Caco-2 (cell line): ENCODE measurements at regions not wholly inside any gene's neighbourhood (a gene's known extent, or its start where the extent isn't known, plus 50 kb on each side); places are given as distances from the start of the nearest gene placed in this dataset.

Experiments used
- BruUV-seq: library from RNA; stranded (reverse); fragments of 400-500 nt; replicated peaks from 2 replicates; lab custom pipeline; 2021; lab: Mats Ljungman, UMichigan
- CTCF ChIA-PET: fragments of 300-600 bp; sonication (Branson Sonifier 250); formaldehyde crosslinking; loops from one replicate; lab custom pipeline; 2022; ENCODE audit warnings: antibody characterized with exemption; lab: Charles Lee
- POLR2A ChIA-PET: fragments of 300-600 bp; sonication (Branson Sonifier 250); formaldehyde crosslinking; loops from one replicate; lab custom pipeline; 2022; ENCODE audit warnings: antibody characterized with exemption; lab: Charles Lee
- DNase-seq, 2 experiments: peaks; one replicate each; pipeline versions ENCODE4 v3.0.0 to v3.0.0-alpha.2; 2020 to 2022
- H3K27me3 ChIP-seq: replicated peaks from 2 replicates; pipeline ENCODE4 v1.6.0; 2011; ENCODE audit warnings: low read length; ENCODE audit not compliant: control insufficient read depth, insufficient read depth
- H3K36me3 ChIP-seq: 2 replicates; pipeline ENCODE4 v1.5.1; 2011; ENCODE audit warnings: low read length; ENCODE audit not compliant: control insufficient read depth, insufficient read depth
- H3K4me1 ChIP-seq: fragments of 250-450 bp; sonication (Bioruptor Pico); 2 replicates; pipeline ENCODE4 v1.5.1; 2020; ENCODE audit warnings: mild to moderate bottlenecking
- H3K4me3 ChIP-seq: 2 replicates; pipeline ENCODE4 v1.5.1; 2011; ENCODE audit warnings: low read depth, mild to moderate bottlenecking, control low read depth, low read length
- H3K9me3 ChIP-seq: fragments of 250-450 bp; sonication (Bioruptor Pico); 2 replicates; pipeline ENCODE4 v1.5.1; 2020; ENCODE audit warnings: mild to moderate bottlenecking, moderate library complexity
- H3K27ac Mint-ChIP-seq: one replicate; pipeline ENCODE4 v1.8.0; 2022; ENCODE audit warnings: mixed read lengths; ENCODE audit not compliant: unreplicated experiment
- H3K27me3 Mint-ChIP-seq: one replicate; pipeline ENCODE4 v1.8.0; 2022; ENCODE audit warnings: mixed read lengths; ENCODE audit not compliant: insufficient read depth, unreplicated experiment
- H3K36me3 Mint-ChIP-seq: one replicate; pipeline ENCODE4 v1.8.0; 2022; ENCODE audit warnings: mild to moderate bottlenecking, mixed read lengths; ENCODE audit not compliant: insufficient read depth, unreplicated experiment
- H3K4me1 Mint-ChIP-seq: one replicate; pipeline ENCODE4 v1.8.0; 2022; ENCODE audit warnings: low read depth, mixed read lengths; ENCODE audit not compliant: unreplicated experiment
- H3K4me3 Mint-ChIP-seq: one replicate; pipeline ENCODE4 v1.8.0; 2022; ENCODE audit warnings: mild to moderate bottlenecking, moderate library complexity, mixed read lengths; ENCODE audit not compliant: unreplicated experiment
- H3K9me3 Mint-ChIP-seq: one replicate; pipeline ENCODE4 v1.8.0; 2022; ENCODE audit warnings: mixed read lengths; ENCODE audit not compliant: unreplicated experiment
- intact Hi-C: fragments of 100-400 bp; cut with micrococcal nuclease; formaldehyde crosslinking; loops from one replicate; pipeline ENCODE4 v1.10.0; 2022; ENCODE audit not compliant: unreplicated experiment
- TF ChIP-seq, protein P1 (sequence below), 2 experiments: fragments of 200-600 bp in 1 of 2; IDR thresholded peaks; 1 replicate in 1 of 2; 2 replicates in 1 of 2; pipeline versions ENCODE4 v1.5.1 to v1.8.0; 2011 to 2022; ENCODE audit warnings: antibody characterized with exemption in 1 of 2, control low read depth in 1 of 2, inconsistent platforms in 1 of 2, low read depth in 1 of 2, low read length in 1 of 2, mild to moderate bottlenecking in 1 of 2, moderate library complexity in 1 of 2; ENCODE audit not compliant: insufficient read depth in 1 of 2, severe bottlenecking in 1 of 2, unreplicated experiment in 1 of 2

DNA sequence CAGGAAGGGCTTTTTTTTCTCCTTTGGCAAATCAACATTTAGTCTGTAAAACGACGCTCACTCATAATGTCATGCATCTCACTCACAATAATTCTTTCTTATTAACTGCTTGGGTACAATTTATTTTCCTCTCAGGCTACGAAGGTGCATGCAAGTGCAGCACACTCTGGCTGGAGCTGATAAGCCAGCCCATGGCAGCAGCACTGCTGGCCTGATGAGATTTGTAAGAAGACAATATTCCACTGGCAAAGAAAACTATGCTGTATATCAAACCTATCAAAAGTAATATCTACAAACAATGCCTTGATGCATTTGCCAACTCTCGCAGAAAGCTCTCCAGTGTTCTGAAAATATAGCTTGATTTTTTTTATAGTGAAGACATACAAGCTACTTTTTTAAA, 170.0 kb upstream of the PHF14 start:
- Mint-ChIP-seq H3K27me3 (peaks cover 5% of the 10 kb centered on the region), H3K27ac (no peak overlapping the region), H3K9me3 (no peaks in the 10 kb centered on the region), H3K4me1 (no peaks in the 10 kb centered on the region), H3K36me3 (no peaks in the 10 kb centered on the region), H3K4me3 (no peak overlapping the region)
- intact Hi-C loops: no loop called here
- TF ChIP-seq, protein P1, sequence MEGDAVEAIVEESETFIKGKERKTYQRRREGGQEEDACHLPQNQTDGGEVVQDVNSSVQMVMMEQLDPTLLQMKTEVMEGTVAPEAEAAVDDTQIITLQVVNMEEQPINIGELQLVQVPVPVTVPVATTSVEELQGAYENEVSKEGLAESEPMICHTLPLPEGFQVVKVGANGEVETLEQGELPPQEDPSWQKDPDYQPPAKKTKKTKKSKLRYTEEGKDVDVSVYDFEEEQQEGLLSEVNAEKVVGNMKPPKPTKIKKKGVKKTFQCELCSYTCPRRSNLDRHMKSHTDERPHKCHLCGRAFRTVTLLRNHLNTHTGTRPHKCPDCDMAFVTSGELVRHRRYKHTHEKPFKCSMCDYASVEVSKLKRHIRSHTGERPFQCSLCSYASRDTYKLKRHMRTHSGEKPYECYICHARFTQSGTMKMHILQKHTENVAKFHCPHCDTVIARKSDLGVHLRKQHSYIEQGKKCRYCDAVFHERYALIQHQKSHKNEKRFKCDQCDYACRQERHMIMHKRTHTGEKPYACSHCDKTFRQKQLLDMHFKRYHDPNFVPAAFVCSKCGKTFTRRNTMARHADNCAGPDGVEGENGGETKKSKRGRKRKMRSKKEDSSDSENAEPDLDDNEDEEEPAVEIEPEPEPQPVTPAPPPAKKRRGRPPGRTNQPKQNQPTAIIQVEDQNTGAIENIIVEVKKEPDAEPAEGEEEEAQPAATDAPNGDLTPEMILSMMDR (IDR thresholded peaks at IDR 0.05; ENCODE audit: insufficient read depth in 1 of 2, low read depth in 1 of 2, low read length in 1 of 2, severe bottlenecking in 1 of 2, unreplicated experiment in 1 of 2): no peak
- no TSS peak for BruUV-seq
- Histone ChIP-seq H3K36me3 (no peaks in the 10 kb centered on the region), H3K4me3 (no peak overlapping the region), H3K9me3 (no peaks in the 10 kb centered on the region), H3K4me1 (no peaks in the 10 kb centered on the region), H3K27me3 (no peaks in the 10 kb centered on the region)
- no peak for DNase-seq
- ChIA-PET POLR2A (no interaction called here), CTCF (no interaction called here)

GRCh38 chr7:10804770-10805169, 168.9 kb upstream of the PHF14 start:
- Mint-ChIP-seq H3K27ac (no peak overlapping the region), H3K36me3 (no peaks in the 10 kb centered on the region), H3K27me3 (peaks cover 5% of the 10 kb centered on the region), H3K9me3 (no peaks in the 10 kb centered on the region), H3K4me3 (no peak overlapping the region), H3K4me1 (no peaks in the 10 kb centered on the region)
- Histone ChIP-seq H3K4me3 (no peak overlapping the region), H3K4me1 (no peaks in the 10 kb centered on the region), H3K36me3 (no peaks in the 10 kb centered on the region), H3K9me3 (no peaks in the 10 kb centered on the region), H3K27me3 (no peaks in the 10 kb centered on the region)
- no TSS peak for BruUV-seq
- intact Hi-C loops: no loop called here
- TF ChIP-seq, protein P1 (IDR thresholded peaks at IDR 0.05; ENCODE audit: insufficient read depth in 1 of 2, low read depth in 1 of 2, low read length in 1 of 2, severe bottlenecking in 1 of 2, unreplicated experiment in 1 of 2): no peak
- ChIA-PET CTCF (no interaction called here), POLR2A (no interaction called here)
- DNase-seq: no peak

- H3K36me3 ChIP-seq: no peaks in the 10 kb centered on the region
- Mint-ChIP-seq H3K4me1 (no peaks in the 10 kb centered on the region), H3K9me3 (no peaks in the 10 kb centered on the region), H3K27ac (no peak overlapping the region), H3K36me3 (no peaks in the 10 kb centered on the region), H3K27me3 (peaks cover 9% of the 10 kb centered on the region), H3K4me3 (no peak overlapping the region)
- no peak overlapping the region for H3K4me3 ChIP-seq
- intact Hi-C loops: no loop called here
- DNase-seq: no peak
- no TSS peak for BruUV-seq
- POLR2A ChIA-PET: no interaction called here
- H3K27me3 ChIP-seq: no peaks in the 10 kb centered on the region
- H3K9me3 ChIP-seq: no peaks in the 10 kb centered on the region
- TF ChIP-seq, protein P1 (IDR thresholded peaks at IDR 0.05; ENCODE audit: insufficient read depth in 1 of 2, low read depth in 1 of 2, low read length in 1 of 2, severe bottlenecking in 1 of 2, unreplicated experiment in 1 of 2): no peak
- H3K4me1 ChIP-seq: no peaks in the 10 kb centered on the region
- CTCF ChIA-PET: no interaction called here
These were observed 158.1 kb upstream of the PHF14 start for GRCh38 chr7:10815546-10815945.
